Activated T-cell treated with anti-CD3 and anti-CD28 coated beads for 48 hours (primary cell): ENCODE measurements at regions not wholly inside any gene's neighbourhood (a gene's known extent, or its start where the extent isn't known, plus 50 kb on each side); places are given as distances from the start of the nearest gene placed in this dataset.

Experiments
- DNase-seq: peaks from one replicate; pipeline ENCODE4 v3.0.0-alpha.2; 2020; ENCODE audit warnings: low read depth

DNA sequence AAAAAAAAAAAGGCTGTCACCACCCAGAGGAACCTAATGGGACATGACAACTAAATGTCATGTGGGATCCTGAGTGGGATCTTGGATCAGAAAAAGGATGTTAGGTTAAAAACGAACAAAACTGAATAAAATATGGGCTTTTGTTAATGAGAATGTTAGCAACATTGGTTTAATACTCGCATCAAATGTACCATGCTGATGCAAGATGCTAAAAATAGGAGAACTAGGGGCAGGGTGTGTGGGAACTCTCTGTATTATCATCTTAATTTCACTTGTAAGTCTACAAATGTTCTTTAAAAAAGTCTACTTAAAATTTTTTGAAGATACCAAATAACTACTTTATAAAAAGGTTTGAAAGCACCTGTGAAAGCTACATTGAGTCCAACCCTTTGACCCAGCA, 88.8 kb upstream of the PRR5 start:
- DNase-seq, result no peak

- no peak for DNase-seq
Measured at GRCh38 chr22:44611880-44612496, 90.0 kb upstream of the PRR5 start.

DNA sequence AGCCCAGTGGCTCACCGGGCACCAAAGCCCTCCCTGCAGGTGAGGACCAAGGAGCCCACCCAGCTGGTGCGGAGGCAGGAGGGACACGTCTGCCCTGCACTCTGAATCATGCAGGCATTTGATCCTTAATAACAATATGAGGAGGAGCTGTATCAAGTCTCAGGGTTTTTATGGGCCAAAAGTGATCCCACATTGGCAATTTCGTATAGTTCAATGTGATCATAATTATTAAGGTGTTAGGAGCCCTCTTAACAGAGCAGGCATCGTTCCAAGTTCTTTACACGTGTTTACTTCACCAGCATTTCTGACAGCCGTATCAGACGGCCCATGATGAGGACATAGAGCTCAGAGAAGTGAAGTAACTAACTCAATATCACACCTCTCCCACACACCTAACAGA, 91.9 kb upstream of the PRR5 start:
- DNase-seq, result no peak

- no peak for DNase-seq
Measured at GRCh38 chr22:44609400-44609988, 92.5 kb upstream of the PRR5 start.

GRCh38 chr22:44608597-44609399, 93.2 kb upstream of the PRR5 start:
- no peak for DNase-seq

DNA sequence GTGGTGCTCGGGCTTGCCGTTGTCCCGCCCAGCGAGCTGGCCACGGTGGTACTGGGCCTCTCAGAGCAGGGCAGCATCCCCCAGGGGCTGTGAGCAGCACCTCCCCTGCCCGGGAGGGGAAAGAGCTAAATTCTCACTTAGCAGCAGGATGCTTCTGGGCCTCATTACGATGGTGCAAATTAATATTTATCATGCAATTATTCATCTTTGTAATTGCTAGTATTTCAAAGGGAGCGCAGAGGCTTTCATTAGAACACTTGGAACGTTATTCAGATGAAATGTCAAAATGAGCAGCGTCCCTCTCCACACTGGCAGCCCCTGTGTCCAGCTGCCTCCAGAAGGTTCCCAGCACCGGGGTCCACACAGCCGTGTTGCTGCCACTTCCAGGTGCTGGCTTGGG, 95.9 kb upstream of the PRR5 start:
- no peak for DNase-seq

GRCh38 chr22:44605486-44605885, 96.5 kb upstream of the PRR5 start:
- DNase-seq, result no peak

- DNase-seq, result no peak
Measured at GRCh38 chr22:44604991-44605390, 97.0 kb upstream of the PRR5 start.

GRCh38 chr22:44604455-44604854, 97.5 kb upstream of the PRR5 start:
- no peak for DNase-seq

GRCh38 chr22:44603767-44604166, 98.2 kb upstream of the PRR5 start:
- DNase-seq, result no peak

DNA sequence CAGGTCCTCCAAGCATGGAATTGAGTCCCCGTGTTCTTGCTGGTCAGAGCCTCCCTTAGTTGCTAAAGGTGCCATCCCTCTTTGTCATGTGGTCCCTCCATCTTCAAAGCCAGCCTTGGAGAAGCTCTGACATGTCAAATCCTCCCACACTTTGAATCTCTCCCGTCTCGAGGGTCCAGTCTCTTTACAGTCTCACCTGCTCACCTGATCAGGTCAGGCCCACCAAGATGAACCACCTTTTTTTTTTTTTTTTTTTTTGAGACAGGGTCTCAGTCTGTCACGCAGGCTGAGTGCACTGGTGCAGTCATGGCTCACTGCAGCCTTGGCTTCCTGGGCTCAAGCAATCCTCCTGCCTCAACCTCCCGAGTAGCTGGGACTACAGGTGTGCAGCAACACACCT, 100.3 kb upstream of the PRR5 start:
- DNase-seq, result no peak

DNA sequence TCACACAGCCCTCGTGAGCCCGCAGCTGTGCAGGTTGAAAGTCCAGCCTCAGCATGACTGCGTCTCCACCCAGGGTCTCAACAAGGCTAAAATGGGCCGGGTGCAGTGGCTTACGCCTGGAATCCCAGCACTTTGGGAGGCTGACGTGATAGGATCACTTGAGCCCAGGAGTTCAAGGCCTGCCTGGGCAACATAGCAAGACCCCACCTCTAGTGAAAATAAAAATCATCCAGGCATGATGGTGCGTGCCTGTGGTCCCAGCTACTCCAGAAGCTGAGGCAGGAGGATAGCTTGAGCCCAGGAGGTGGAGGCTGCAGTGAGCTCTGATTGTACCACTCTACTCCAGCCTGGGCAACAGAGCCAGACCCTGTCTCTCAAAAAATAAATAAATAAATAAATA, 100.8 kb upstream of the PRR5 start:
- no peak for DNase-seq

DNA sequence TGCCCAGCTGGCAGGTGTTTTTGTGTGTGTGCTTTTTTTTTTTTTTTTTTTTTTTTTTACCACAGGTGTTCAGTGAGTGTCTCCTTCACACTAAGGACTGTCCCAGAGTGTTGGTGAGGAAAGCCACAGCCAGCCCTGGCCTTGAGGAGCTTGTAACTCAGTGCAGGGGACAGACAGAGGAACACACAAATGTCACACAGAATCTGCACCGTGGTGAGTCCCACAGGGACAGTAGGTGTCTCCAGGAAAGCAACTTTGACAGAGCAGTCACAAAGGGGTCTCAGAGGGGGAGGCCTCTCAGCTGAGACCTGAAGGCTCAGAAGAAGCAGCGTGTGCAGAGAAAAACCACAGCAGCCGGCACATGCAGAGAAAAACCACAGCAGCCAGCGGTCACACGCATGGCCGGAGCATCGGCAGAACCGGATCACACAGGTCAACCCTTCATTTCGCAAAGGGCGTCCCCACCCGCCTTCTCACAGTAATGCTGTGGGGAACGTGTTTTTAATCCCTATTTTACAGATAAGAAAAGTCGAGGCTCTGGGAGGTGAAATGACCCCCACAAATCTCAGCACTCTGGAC, 101.7 kb upstream of the PRR5 start:
- DNase-seq, result no peak

GRCh38 chr22:44599500-44600140, 101.6 kb upstream of the RTL6 start:
- DNase-seq, result no peak

GRCh38 chr22:44599084-44599483, 101.1 kb upstream of the RTL6 start:
- DNase-seq, result no peak

GRCh38 chr22:44597616-44598015, 99.6 kb upstream of the RTL6 start:
- no peak for DNase-seq

- no peak for DNase-seq
Measured at GRCh38 chr22:44596396-44597125, 98.5 kb upstream of the RTL6 start.

DNA sequence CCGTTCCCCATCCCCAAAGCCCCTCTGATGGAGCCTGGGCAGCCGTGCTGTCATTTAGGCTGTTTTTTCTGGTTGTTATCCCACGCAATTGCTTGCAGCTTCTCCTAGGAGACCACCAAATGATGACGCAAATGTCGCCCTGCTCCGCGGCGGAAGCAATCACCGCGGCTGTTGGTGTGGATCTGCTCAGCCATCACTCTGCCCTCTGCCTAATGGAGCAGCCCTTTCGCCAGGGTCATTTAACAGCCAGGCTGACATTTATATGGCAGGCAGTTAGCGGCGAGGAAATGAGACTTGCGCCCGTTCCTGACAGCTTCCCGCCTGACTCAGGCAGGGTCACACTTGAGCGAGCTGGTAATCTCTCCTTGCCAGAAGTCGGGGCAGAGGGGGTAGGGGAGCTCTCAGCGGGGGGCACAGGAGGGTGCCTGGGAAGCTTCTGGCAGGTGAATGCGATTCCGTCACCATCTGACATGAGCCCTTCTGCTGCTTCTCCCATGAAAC, 97.9 kb upstream of the RTL6 start:
- no peak for DNase-seq

DNA sequence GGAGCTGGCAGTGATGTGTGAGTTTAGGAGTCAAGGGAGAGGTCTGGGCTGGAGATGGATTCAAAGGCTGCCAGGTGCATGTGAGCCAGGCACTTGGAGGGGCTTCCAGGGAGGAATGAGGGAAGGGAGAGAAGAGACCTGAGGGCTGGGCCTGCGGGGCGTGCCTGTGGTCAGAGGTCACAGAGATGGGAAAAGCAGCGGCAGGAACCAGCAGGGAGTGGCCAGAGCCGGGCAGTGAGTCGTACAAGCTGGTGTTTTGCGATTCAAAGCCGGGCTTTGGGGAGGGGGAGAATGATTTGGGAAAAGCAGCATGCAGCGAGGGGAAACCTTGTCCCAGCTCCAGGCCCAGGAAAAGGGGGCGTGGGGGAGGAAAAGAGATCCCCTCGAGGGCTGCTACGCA, 96.9 kb upstream of the RTL6 start:
- no peak for DNase-seq

- DNase-seq, result no peak
Measured at GRCh38 chr22:44592824-44593148, 94.8 kb upstream of the RTL6 start.

DNA sequence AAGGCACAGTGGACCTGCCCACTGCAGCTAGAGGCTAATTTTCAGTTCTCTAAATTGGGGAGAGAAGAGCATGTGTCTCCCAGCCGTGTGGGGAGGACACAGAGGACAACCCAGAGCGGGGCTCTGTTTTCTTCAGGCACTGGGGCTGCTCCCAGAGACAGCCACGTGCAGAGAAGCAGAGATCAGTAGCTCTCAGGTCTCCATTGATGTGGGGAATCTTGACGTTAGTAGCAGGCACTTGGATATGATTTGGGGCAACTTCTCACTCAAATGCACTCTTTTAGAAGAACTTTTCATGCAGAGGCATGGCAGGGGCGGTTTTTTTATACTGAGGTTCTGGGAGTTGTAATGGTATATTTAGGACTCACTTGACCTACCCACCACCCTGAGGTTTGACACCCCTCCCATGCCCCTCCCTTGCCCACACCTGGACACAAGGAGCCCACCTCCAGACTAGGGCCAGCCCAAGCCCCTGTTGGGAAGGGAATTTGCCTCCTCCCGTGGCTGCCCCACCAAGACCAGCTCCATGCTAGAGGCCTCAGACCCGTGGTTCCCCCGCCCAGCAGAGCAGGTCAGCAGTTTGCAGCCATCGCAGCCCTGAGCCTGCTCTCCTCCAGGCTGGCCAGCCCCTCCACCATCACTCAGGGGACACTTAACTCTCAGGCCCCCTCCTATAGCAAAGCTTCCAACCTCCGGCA, 94.2 kb upstream of the RTL6 start:
- no peak for DNase-seq
